ENCODE measurements at regions not wholly inside any gene's neighbourhood (a gene's known extent, or its start where the extent isn't known, plus 50 kb on each side); places are given as distances from the start of the nearest gene placed in this dataset.

DNA sequence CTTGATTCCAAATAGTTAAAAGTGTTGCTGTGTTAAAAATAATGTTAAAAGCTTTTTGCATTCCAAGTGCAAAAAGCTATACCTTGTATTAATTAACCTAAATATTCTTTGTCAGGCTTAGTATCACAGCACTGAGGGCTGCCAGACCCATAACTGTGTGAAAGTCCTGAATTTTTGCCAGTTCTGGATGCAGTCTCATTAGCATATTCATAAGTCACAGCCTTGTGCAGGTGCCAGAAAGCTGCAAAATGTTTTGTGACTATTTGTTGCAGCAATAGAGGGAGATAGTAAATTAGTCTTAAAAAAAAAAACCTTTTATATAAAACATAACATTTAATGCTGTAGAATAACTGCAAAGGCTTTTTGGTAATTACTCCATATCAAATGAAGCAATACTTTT, 56.6 kb downstream of the SLITRK1 start:
- Mint-ChIP-seq H3K36me3 (ENCODE audit: low read depth) (no peaks in the 10 kb centered on the region), H3K27ac (no peak overlapping the region), H3K4me1 (ENCODE audit: low read depth) (no peaks in the 10 kb centered on the region), H3K9me3 (ENCODE audit: insufficient read depth) (no peaks in the 10 kb centered on the region), H3K4me3 (no peak overlapping the region), H3K27me3 (ENCODE audit: low read depth) (no peaks in the 10 kb centered on the region)
- ChIA-PET POLR2A (no interaction called here), CTCF (no interaction called here)
- ATAC-seq (no peak), DNase-seq (no peak)

- Mint-ChIP-seq H3K9me3 (ENCODE audit: insufficient read depth) (no peaks in the 10 kb centered on the region), H3K4me1 (ENCODE audit: low read depth) (no peaks in the 10 kb centered on the region), H3K36me3 (ENCODE audit: low read depth) (no peaks in the 10 kb centered on the region), H3K4me3 (no peak overlapping the region), H3K27ac (no peak overlapping the region), H3K27me3 (ENCODE audit: low read depth) (no peaks in the 10 kb centered on the region)
- ATAC-seq (no peak), DNase-seq (no peak)
- CTCF ChIA-PET: no interaction called here
- POLR2A ChIA-PET: no interaction called here
Observed at GRCh38 chr13:83824560-83824959, 57.7 kb downstream of the SLITRK1 start.

DNA sequence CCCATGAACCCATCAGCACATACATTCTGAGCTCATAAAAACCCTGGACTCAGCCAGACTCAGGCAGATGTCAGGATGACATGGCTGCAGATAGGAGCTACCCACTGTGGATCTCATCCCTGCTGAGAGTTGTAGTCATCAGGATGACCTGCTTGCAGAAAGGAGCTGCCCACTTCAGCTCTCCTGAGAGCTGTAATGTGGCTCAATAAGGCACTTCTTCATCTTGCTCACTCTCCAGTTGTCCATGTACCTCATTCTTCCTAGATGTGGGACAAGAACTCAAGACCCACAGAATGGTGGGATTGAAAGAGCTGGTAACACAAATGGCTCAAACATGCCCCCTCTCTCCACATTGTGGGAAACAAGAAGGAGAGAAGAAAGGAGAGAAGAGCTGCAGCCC, 58.2 kb downstream of the SLITRK1 start:
- H3K27ac Mint-ChIP-seq: no peak overlapping the region
- no peaks in the 10 kb centered on the region for H3K36me3 Mint-ChIP-seq (ENCODE audit: low read depth)
- no peak for ATAC-seq
- H3K27me3 Mint-ChIP-seq (ENCODE audit: low read depth): no peaks in the 10 kb centered on the region
- H3K4me1 Mint-ChIP-seq (ENCODE audit: low read depth): no peaks in the 10 kb centered on the region
- CTCF ChIA-PET: no interaction called here
- H3K9me3 Mint-ChIP-seq (ENCODE audit: insufficient read depth): no peaks in the 10 kb centered on the region
- no peak overlapping the region for H3K4me3 Mint-ChIP-seq
- no peak for DNase-seq
- POLR2A ChIA-PET: no interaction called here

DNA sequence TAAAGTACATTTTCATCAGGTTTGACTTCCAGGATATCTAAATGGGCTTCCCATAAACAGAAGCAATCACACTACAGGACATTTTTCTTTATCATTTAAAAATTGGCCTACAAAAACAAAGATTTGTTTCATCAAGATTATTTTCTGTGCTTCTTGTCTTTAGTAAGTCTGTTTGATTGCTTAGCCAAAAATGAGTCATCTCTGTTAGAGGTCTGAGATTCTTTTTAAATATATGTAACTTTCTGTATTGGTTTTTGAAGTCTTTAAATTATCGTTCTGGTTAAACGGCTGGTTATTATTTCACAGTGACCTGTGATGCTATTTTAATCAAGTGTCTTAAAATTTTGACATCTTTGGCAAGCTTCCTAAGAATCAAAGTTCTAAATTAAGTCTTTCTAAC, 62.7 kb downstream of the SLITRK1 start:
- H3K4me1 Mint-ChIP-seq (ENCODE audit: low read depth): no peaks in the 10 kb centered on the region
- no peak for DNase-seq
- POLR2A ChIA-PET: no interaction called here
- CTCF ChIA-PET: no interaction called here
- ATAC-seq: no peak
- H3K4me3 Mint-ChIP-seq: no peak overlapping the region
- H3K9me3 Mint-ChIP-seq (ENCODE audit: insufficient read depth): peaks cover 3% of the 10 kb centered on the region
- H3K27me3 Mint-ChIP-seq (ENCODE audit: low read depth): no peaks in the 10 kb centered on the region
- no peaks in the 10 kb centered on the region for H3K36me3 Mint-ChIP-seq (ENCODE audit: low read depth)
- no peak overlapping the region for H3K27ac Mint-ChIP-seq

GRCh38 chr13:83819156-83819555, 63.1 kb downstream of the SLITRK1 start:
- ChIA-PET CTCF (no interaction called here), POLR2A (no interaction called here)
- no peaks in the 10 kb centered on the region for H3K36me3 Mint-ChIP-seq (ENCODE audit: low read depth)
- no peak overlapping the region for H3K27ac Mint-ChIP-seq
- H3K9me3 Mint-ChIP-seq (ENCODE audit: insufficient read depth): peaks cover 3% of the 10 kb centered on the region
- no peaks in the 10 kb centered on the region for H3K27me3 Mint-ChIP-seq (ENCODE audit: low read depth)
- no peak for ATAC-seq
- H3K4me1 Mint-ChIP-seq (ENCODE audit: low read depth): no peaks in the 10 kb centered on the region
- no peak overlapping the region for H3K4me3 Mint-ChIP-seq
- DNase-seq: no peak

GRCh38 chr13:83816081-83816480, 66.2 kb downstream of the SLITRK1 start:
- no peaks in the 10 kb centered on the region for H3K27me3 Mint-ChIP-seq (ENCODE audit: low read depth)
- CTCF ChIA-PET: no interaction called here
- H3K4me1 Mint-ChIP-seq (ENCODE audit: low read depth): no peaks in the 10 kb centered on the region
- no peak for ATAC-seq
- no peak overlapping the region for H3K27ac Mint-ChIP-seq
- POLR2A ChIA-PET: no interaction called here
- no peaks in the 10 kb centered on the region for H3K36me3 Mint-ChIP-seq (ENCODE audit: low read depth)
- DNase-seq: no peak
- no peak overlapping the region for H3K4me3 Mint-ChIP-seq
- peaks cover 7% of the 10 kb centered on the region for H3K9me3 Mint-ChIP-seq (ENCODE audit: insufficient read depth)

DNA sequence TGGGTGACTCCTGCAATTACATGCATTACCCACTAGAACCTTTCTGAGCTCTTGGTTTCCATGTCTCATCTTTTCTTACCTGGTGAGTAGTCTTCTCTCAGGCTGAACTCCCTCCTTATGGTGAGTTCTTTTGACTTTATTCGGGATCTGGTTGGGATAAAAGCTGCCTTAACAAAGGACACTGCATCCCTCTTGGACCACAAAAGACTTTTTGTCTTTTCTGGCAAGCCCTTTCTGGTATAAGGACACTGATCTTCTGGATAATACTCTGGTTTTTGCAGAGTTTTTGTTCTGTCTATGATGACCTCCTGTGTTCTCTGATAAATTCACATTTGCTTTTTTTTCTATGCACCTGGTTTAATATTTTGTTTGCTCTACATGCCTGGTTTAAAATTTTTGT, 66.7 kb downstream of the SLITRK1 start:
- POLR2A ChIA-PET: no interaction called here
- Mint-ChIP-seq H3K4me3 (no peak overlapping the region), H3K9me3 (ENCODE audit: insufficient read depth) (peaks cover 7% of the 10 kb centered on the region), H3K27me3 (ENCODE audit: low read depth) (no peaks in the 10 kb centered on the region), H3K36me3 (ENCODE audit: low read depth) (no peaks in the 10 kb centered on the region), H3K4me1 (ENCODE audit: low read depth) (no peaks in the 10 kb centered on the region), H3K27ac (no peak overlapping the region)
- ATAC-seq (no peak), DNase-seq (no peak)
- CTCF ChIA-PET: no interaction called here

- Mint-ChIP-seq H3K27me3 (ENCODE audit: low read depth) (no peaks in the 10 kb centered on the region), H3K36me3 (ENCODE audit: low read depth) (no peaks in the 10 kb centered on the region), H3K4me3 (no peak overlapping the region), H3K9me3 (ENCODE audit: insufficient read depth) (peaks cover 4% of the 10 kb centered on the region), H3K27ac (no peak overlapping the region), H3K4me1 (ENCODE audit: low read depth) (no peaks in the 10 kb centered on the region)
- CTCF ChIA-PET: no interaction called here
- DNase-seq: no peak
- ATAC-seq: no peak
- POLR2A ChIA-PET: no interaction called here
Observed at GRCh38 chr13:83810136-83810535, 72.1 kb downstream of the SLITRK1 start.

- Mint-ChIP-seq H3K36me3 (ENCODE audit: low read depth) (no peaks in the 10 kb centered on the region), H3K27me3 (ENCODE audit: low read depth) (no peaks in the 10 kb centered on the region), H3K4me1 (ENCODE audit: low read depth) (no peaks in the 10 kb centered on the region), H3K9me3 (ENCODE audit: insufficient read depth) (no peaks in the 10 kb centered on the region), H3K27ac (no peak overlapping the region), H3K4me3 (no peak overlapping the region)
- CTCF ChIA-PET: no interaction called here
- ATAC-seq: no peak
- POLR2A ChIA-PET: no interaction called here
- DNase-seq: no peak
Observed at GRCh38 chr13:83804356-83804962, 77.8 kb downstream of the SLITRK1 start.

GRCh38 chr13:83798731-83799130, 83.5 kb downstream of the SLITRK1 start:
- H3K36me3 Mint-ChIP-seq (ENCODE audit: low read depth): no peaks in the 10 kb centered on the region
- no peaks in the 10 kb centered on the region for H3K27me3 Mint-ChIP-seq (ENCODE audit: low read depth)
- no peak overlapping the region for H3K4me3 Mint-ChIP-seq
- H3K4me1 Mint-ChIP-seq (ENCODE audit: low read depth): no peaks in the 10 kb centered on the region
- H3K9me3 Mint-ChIP-seq (ENCODE audit: insufficient read depth): no peaks in the 10 kb centered on the region
- ATAC-seq (no peak), DNase-seq (no peak)
- H3K27ac Mint-ChIP-seq: no peak overlapping the region
- ChIA-PET CTCF (no interaction called here), POLR2A (no interaction called here)

- ChIA-PET POLR2A (no interaction called here), CTCF (no interaction called here)
- DNase-seq (no peak), ATAC-seq (no peak)
- Mint-ChIP-seq H3K36me3 (ENCODE audit: low read depth) (no peaks in the 10 kb centered on the region), H3K9me3 (ENCODE audit: insufficient read depth) (no peaks in the 10 kb centered on the region), H3K27me3 (ENCODE audit: low read depth) (no peaks in the 10 kb centered on the region), H3K4me3 (no peak overlapping the region), H3K4me1 (ENCODE audit: low read depth) (no peaks in the 10 kb centered on the region), H3K27ac (no peak overlapping the region)
Observed at GRCh38 chr13:83796364-83796763, 85.9 kb downstream of the SLITRK1 start.

- H3K36me3 Mint-ChIP-seq (ENCODE audit: low read depth): no peaks in the 10 kb centered on the region
- ChIA-PET POLR2A (no interaction called here), CTCF (no interaction called here)
- H3K9me3 Mint-ChIP-seq (ENCODE audit: insufficient read depth): no peaks in the 10 kb centered on the region
- H3K4me1 Mint-ChIP-seq (ENCODE audit: low read depth): no peaks in the 10 kb centered on the region
- ATAC-seq: no peak
- H3K4me3 Mint-ChIP-seq: no peak overlapping the region
- H3K27ac Mint-ChIP-seq: no peak overlapping the region
- no peaks in the 10 kb centered on the region for H3K27me3 Mint-ChIP-seq (ENCODE audit: low read depth)
- DNase-seq: no peak
Observed at GRCh38 chr13:83794583-83794982, 87.7 kb downstream of the SLITRK1 start.

GRCh38 chr13:83780227-83780626, 102.0 kb downstream of the SLITRK1 start:
- Mint-ChIP-seq H3K9me3 (ENCODE audit: insufficient read depth) (no peaks in the 10 kb centered on the region), H3K36me3 (ENCODE audit: low read depth) (no peaks in the 10 kb centered on the region), H3K4me3 (no peak overlapping the region), H3K27ac (no peak overlapping the region), H3K27me3 (ENCODE audit: low read depth) (no peaks in the 10 kb centered on the region), H3K4me1 (ENCODE audit: low read depth) (no peaks in the 10 kb centered on the region)
- ChIA-PET CTCF (interaction anchor here (1.4 kb wide), 1 partner anchor 12 kb away, joined by 3 read pairs; no protein-coding TSS in a partner anchor), POLR2A (no interaction called here)
- no peak for DNase-seq
- no peak for ATAC-seq
